ENCODE measurements at regions not wholly inside any gene's neighbourhood (a gene's known extent, or its start where the extent isn't known, plus 50 kb on each side); places are given as distances from the start of the nearest gene placed in this dataset.
"Not testable (repeated sequence)": the region's sequence is repeated elsewhere in the genome, so short reads cannot be mapped to it uniquely, and the experiment has no call there.

DNA sequence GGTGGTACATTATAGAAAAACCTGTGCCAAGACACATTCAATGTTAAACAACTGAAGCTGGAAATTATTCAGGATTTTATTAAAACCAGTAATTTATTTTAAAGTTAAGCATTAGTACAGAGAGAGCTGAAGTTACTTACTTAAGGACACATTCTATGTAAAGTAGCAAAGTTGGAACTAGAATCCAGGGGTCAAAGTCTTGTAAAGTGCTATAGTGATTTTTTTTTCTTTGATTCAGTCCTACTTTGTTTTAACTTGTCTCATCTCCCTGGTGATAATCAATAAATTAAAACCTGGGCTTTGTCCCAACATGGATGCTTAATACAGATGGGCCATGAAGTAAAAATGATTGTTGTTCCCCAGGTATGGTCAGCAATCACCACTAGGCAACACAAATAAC lies 1271.8 kb upstream of the CHAC2 start:
- Mint-ChIP-seq H3K27me3 (no peaks in the 10 kb centered on the region), H3K4me3 (ENCODE audit: low read depth) (no peak overlapping the region), H3K36me3 (ENCODE audit: insufficient read depth) (no peaks in the 10 kb centered on the region), H3K4me1 (ENCODE audit: low read depth) (peaks cover 2% of the 10 kb centered on the region), H3K27ac (no peak overlapping the region), H3K9me3 (ENCODE audit: low read depth) (peaks cover 6% of the 10 kb centered on the region)
- TF ChIP-seq, protein P1, sequence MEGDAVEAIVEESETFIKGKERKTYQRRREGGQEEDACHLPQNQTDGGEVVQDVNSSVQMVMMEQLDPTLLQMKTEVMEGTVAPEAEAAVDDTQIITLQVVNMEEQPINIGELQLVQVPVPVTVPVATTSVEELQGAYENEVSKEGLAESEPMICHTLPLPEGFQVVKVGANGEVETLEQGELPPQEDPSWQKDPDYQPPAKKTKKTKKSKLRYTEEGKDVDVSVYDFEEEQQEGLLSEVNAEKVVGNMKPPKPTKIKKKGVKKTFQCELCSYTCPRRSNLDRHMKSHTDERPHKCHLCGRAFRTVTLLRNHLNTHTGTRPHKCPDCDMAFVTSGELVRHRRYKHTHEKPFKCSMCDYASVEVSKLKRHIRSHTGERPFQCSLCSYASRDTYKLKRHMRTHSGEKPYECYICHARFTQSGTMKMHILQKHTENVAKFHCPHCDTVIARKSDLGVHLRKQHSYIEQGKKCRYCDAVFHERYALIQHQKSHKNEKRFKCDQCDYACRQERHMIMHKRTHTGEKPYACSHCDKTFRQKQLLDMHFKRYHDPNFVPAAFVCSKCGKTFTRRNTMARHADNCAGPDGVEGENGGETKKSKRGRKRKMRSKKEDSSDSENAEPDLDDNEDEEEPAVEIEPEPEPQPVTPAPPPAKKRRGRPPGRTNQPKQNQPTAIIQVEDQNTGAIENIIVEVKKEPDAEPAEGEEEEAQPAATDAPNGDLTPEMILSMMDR (IDR thresholded peaks at IDR 0.05; ENCODE audit: unreplicated experiment), result no peak
- DNase-seq (ENCODE audit: low spot score, unreplicated experiment), result no peak

DNA sequence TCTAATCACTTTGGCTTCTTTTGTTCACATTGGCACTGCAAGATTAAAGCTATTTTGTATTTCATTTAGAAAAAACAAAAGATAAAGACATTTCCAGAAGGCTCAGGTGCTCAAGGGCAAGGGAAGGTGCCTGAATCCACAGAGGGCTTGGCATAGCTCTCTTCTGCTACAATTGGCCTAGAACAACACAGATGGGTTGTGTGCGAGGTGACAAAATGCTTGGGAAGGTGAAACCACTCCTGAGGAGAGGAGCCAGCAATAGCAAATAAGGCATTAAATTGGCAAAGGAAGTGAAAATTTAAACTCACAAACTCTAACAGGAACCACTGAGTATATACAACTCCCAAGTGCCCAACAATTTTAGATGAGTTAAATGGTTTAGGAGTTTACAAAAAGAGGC lies 1290.4 kb upstream of the CHAC2 start:
- Mint-ChIP-seq H3K27me3 (no peaks in the 10 kb centered on the region), H3K36me3 (ENCODE audit: insufficient read depth) (no peaks in the 10 kb centered on the region), H3K4me3 (ENCODE audit: low read depth) (no peak overlapping the region)

DNA sequence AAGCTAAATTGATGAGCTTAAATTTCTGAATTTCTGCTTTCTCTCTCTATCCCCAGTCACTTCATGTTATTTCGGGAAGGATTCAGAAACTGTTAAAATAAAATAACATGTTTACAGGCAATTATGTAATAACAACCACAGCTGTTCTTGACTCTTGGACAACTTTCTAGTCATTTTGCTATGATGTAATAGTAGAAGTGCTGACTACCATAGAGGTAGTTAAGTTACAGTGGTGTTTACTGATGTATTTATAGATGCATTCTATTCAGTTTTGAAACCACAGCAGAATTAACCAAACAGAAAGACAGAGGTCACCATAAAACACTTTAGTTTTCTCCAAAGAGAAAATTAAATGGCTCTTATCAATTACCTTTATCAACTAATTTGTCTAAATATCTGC lies 1292.0 kb upstream of the CHAC2 start:
- TF ChIP-seq, protein P1 (IDR thresholded peaks at IDR 0.05; ENCODE audit: unreplicated experiment), result no peak
- H3K27me3 Mint-ChIP-seq, result no peaks in the 10 kb centered on the region
- H3K27ac Mint-ChIP-seq, result no peak overlapping the region
- H3K4me1 Mint-ChIP-seq (ENCODE audit: low read depth), result no peaks in the 10 kb centered on the region
- DNase-seq (ENCODE audit: low spot score, unreplicated experiment), result no peak
- H3K36me3 Mint-ChIP-seq (ENCODE audit: insufficient read depth), result no peaks in the 10 kb centered on the region
- peaks cover 4% of the 10 kb centered on the region for H3K9me3 Mint-ChIP-seq (ENCODE audit: low read depth)
- H3K4me3 Mint-ChIP-seq (ENCODE audit: low read depth), result no peak overlapping the region

More for the DNA sequence above, 1290.4 kb upstream of the CHAC2 start:
- Mint-ChIP-seq H3K4me1 (ENCODE audit: low read depth) (peaks cover 2% of the 10 kb centered on the region), H3K9me3 (ENCODE audit: low read depth) (peaks cover 4% of the 10 kb centered on the region), H3K27ac (no peak overlapping the region)
- TF ChIP-seq, protein P1 (IDR thresholded peaks at IDR 0.05; ENCODE audit: unreplicated experiment), result no peak
- DNase-seq (ENCODE audit: low spot score, unreplicated experiment), result no peak

DNA sequence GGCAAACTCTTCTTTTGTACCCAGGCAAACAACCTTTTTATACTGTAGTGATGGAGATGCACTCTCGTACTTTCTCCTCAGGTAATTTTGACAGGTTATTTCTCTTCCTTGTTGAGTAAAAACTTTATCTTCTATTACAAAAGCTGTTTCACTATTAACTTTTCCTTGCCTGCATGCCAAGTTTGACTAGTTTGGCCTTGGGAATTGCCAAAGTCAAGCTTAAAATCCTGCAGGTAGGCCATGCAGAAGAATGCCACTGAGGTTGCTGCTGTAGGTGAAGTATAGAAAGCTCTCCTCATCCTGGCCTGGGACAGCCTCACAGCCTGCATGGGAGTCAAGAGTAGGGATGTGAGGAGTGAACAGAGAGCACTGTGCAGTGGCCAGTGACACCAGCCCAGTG lies 1293.5 kb upstream of the CHAC2 start:
- H3K36me3 Mint-ChIP-seq (ENCODE audit: insufficient read depth), result no peaks in the 10 kb centered on the region
- H3K4me3 Mint-ChIP-seq (ENCODE audit: low read depth), result no peak overlapping the region
- H3K27me3 Mint-ChIP-seq, result no peaks in the 10 kb centered on the region
- H3K27ac Mint-ChIP-seq, result no peak overlapping the region
- H3K9me3 Mint-ChIP-seq (ENCODE audit: low read depth), result peaks cover 10% of the 10 kb centered on the region
- H3K4me1 Mint-ChIP-seq (ENCODE audit: low read depth), result no peaks in the 10 kb centered on the region
- DNase-seq (ENCODE audit: low spot score, unreplicated experiment), result no peak
- TF ChIP-seq, protein P1 (IDR thresholded peaks at IDR 0.05; ENCODE audit: unreplicated experiment), result no peak

DNA sequence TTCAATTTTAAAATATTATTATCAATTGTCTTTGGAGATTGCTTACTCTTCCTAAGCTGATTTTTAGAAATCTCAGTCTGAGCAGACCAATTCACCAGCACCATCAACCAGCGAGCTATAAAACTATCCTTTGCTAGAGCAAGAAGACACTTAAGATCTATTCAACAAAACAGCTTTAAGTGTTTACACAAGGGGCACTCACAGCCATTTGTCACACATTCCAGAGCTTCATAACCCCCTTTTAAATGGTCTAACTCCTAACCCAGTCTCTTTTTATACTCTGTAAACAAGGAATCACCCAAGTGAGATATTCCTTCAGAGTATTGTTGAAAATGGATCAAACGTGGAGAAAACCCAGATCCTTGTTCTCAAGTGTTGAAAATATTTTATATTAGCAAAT lies 1294.1 kb upstream of the CHAC2 start:
- no peaks in the 10 kb centered on the region for H3K4me1 Mint-ChIP-seq (ENCODE audit: low read depth)
- no peaks in the 10 kb centered on the region for H3K27me3 Mint-ChIP-seq
- H3K4me3 Mint-ChIP-seq (ENCODE audit: low read depth), result no peak overlapping the region
- H3K27ac Mint-ChIP-seq, result no peak overlapping the region
- no peak for DNase-seq (ENCODE audit: low spot score, unreplicated experiment)
- no peaks in the 10 kb centered on the region for H3K36me3 Mint-ChIP-seq (ENCODE audit: insufficient read depth)
- H3K9me3 Mint-ChIP-seq (ENCODE audit: low read depth), result peaks cover 8% of the 10 kb centered on the region
- TF ChIP-seq, protein P1 (IDR thresholded peaks at IDR 0.05; ENCODE audit: unreplicated experiment), result no peak

DNA sequence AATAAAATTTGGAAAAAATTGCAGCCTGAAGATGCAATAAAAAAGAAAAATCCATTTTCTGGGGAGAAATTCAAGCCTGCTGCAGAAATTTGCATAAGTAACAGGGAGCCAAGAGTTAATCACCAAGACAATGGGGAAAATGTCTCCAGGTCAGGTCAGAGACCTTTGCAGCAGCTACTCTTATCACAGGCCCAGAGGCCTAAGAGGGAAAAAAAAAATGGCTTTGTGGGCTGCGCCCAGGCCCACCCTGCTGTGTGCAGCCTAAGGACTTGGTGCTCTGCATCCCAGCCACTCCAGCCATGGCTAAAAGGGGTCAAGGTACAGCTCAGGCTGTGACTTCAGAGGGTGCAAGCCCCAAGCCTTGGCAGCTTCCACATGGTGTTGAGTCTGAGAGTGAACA lies 1297.1 kb upstream of the CHAC2 start:
- DNase-seq (ENCODE audit: low spot score, unreplicated experiment); H3K27ac Mint-ChIP-seq; H3K4me1 Mint-ChIP-seq (ENCODE audit: low read depth); H3K9me3 Mint-ChIP-seq (ENCODE audit: low read depth); H3K4me3 Mint-ChIP-seq (ENCODE audit: low read depth); H3K36me3 Mint-ChIP-seq (ENCODE audit: insufficient read depth); H3K27me3 Mint-ChIP-seq: not testable (repeated sequence)

All from progenitor cell of endocrine pancreas (in vitro differentiated cells).